ENCODE measurements at regions not wholly inside any gene's neighbourhood (a gene's known extent, or its start where the extent isn't known, plus 50 kb on each side); places are given as distances from the start of the nearest gene placed in this dataset.

- Histone ChIP-seq H3K27me3 (no peaks in the 10 kb centered on the region), H3K27ac (no peak overlapping the region), H3K9me3 (no peaks in the 10 kb centered on the region), H3K36me3 (no peaks in the 10 kb centered on the region), H3K4me1 (peaks cover 0 to 11% (median 0%) of the 10 kb centered on the region in 4 donors), H3K4me3 (no peak overlapping the region)
- DNase-seq, result no peak
- intact Hi-C loops (cut with DNase I; ENCODE audit: low total_unique reads), result no loop called here
- no peak for TF ChIP-seq CTCF (IDR thresholded peaks at IDR 0.05)
Observed at GRCh38 chr10:4176500-4177281, 391.7 kb upstream of the KLF6 start.

GRCh38 chr10:4174197-4174596, 389.2 kb upstream of the KLF6 start:
- Histone ChIP-seq H3K36me3 (no peaks in the 10 kb centered on the region), H3K9me3 (no peaks in the 10 kb centered on the region), H3K27ac (no peak overlapping the region), H3K27me3 (no peaks in the 10 kb centered on the region), H3K4me1 (peaks cover 0 to 11% (median 0%) of the 10 kb centered on the region in 4 donors), H3K4me3 (no peak overlapping the region)
- intact Hi-C loops (cut with DNase I; ENCODE audit: low total_unique reads), result no loop called here
- TF ChIP-seq CTCF (IDR thresholded peaks at IDR 0.05), result no peak
- no peak for DNase-seq

GRCh38 chr10:4170633-4171314, 385.8 kb upstream of the KLF6 start:
- no peak for TF ChIP-seq CTCF (IDR thresholded peaks at IDR 0.05)
- no peaks in the 10 kb centered on the region for H3K27me3 ChIP-seq
- DNase-seq, result no peak
- no peak overlapping the region for H3K4me3 ChIP-seq
- no peaks in the 10 kb centered on the region for H3K36me3 ChIP-seq
- no peak overlapping the region for H3K27ac ChIP-seq
- no peaks in the 10 kb centered on the region for H3K9me3 ChIP-seq
- peaks cover 0 to 6% (median 0%) of the 10 kb centered on the region in 4 donors for H3K4me1 ChIP-seq
- intact Hi-C loops (cut with DNase I; ENCODE audit: low total_unique reads), result no loop called here

- TF ChIP-seq CTCF (IDR thresholded peaks at IDR 0.05), result no peak
Observed at GRCh38 chr10:4170181-4170580, 385.2 kb upstream of the KLF6 start.

GRCh38 chr10:4169448-4169847, 384.4 kb upstream of the KLF6 start:
- DNase-seq, result no peak
- intact Hi-C loops (cut with DNase I; ENCODE audit: low total_unique reads), result no loop called here
- Histone ChIP-seq H3K9me3 (no peaks in the 10 kb centered on the region), H3K4me3 (no peak overlapping the region), H3K27me3 (no peaks in the 10 kb centered on the region), H3K4me1 (peaks cover 0 to 6% (median 0%) of the 10 kb centered on the region in 4 donors), H3K36me3 (no peaks in the 10 kb centered on the region), H3K27ac (no peak overlapping the region)
- no peak for TF ChIP-seq CTCF (IDR thresholded peaks at IDR 0.05)

More at GRCh38 chr10:4170181-4170580, 385.2 kb upstream of the KLF6 start:
- no peaks in the 10 kb centered on the region for H3K27me3 ChIP-seq
- no peak for DNase-seq
- no peaks in the 10 kb centered on the region for H3K9me3 ChIP-seq
- H3K36me3 ChIP-seq, result no peaks in the 10 kb centered on the region
- H3K4me3 ChIP-seq, result no peak overlapping the region
- H3K27ac ChIP-seq, result no peak overlapping the region
- peaks cover 0 to 6% (median 0%) of the 10 kb centered on the region in 4 donors for H3K4me1 ChIP-seq
- intact Hi-C loops (cut with DNase I; ENCODE audit: low total_unique reads), result no loop called here
